Upper lobe of left lung (tissue), 6 donors: ENCODE measurements at regions not wholly inside any gene's neighbourhood (a gene's known extent, or its start where the extent isn't known, plus 50 kb on each side); places are given as distances from the start of the nearest gene placed in this dataset.

ENCODE experiments used
- ATAC-seq, 2 donors: fragments of 200-7000 bp; cut with Tn5 transposase; one replicate each; pipeline ENCODE4 v1.9.1; 2022; ENCODE audit warnings: mild to moderate bottlenecking in 2 of 2, moderate library complexity in 2 of 2; ENCODE audit not compliant: low FRiP score in 2 of 2
- DNase-seq, 2 donors: peaks; one replicate each; pipeline ENCODE4 v3.0.0-alpha.2; 2019 to 2020
- H3K27ac ChIP-seq, 4 donors: fragments of 200-600 bp; sonication (generic); one replicate each; pipeline ENCODE4 v1.5.1; 2016 to 2019
- H3K27me3 ChIP-seq, 4 donors: fragments of 200-600 bp; sonication (generic); one replicate each; pipeline ENCODE4 v1.5.1; 2017 to 2019
- H3K36me3 ChIP-seq, 4 donors: fragments of 200-600 bp; sonication (generic); one replicate each; pipeline ENCODE4 v1.5.1; 2016 to 2019
- H3K4me1 ChIP-seq, 4 donors: fragments of 200-600 bp; sonication (generic); one replicate each; pipeline ENCODE4 v1.5.1; 2018 to 2019
- H3K4me3 ChIP-seq, 4 donors: fragments of 200-600 bp; sonication (generic); one replicate each; pipeline ENCODE4 v1.5.1; 2017 to 2019; ENCODE audit warnings: mild to moderate bottlenecking in 2 of 4, moderate library complexity in 1 of 4
- H3K9me3 ChIP-seq, 4 donors: fragments of 200-600 bp; sonication (generic); one replicate each; pipeline ENCODE4 v1.5.1; 2018 to 2019
- CTCF ChIP-seq, 6 experiments: fragments of 450-650 bp in 4 of 6; fragments of 200-600 bp in 2 of 6; sonication (generic) in 2 of 6; IDR thresholded peaks; one replicate each; pipeline ENCODE4 v1.5.1; 2016 to 2019; ENCODE audit warnings: antibody characterized with exemption in 6 of 6
- EP300 ChIP-seq, 4 donors: sonication (generic); formaldehyde crosslinking; IDR thresholded peaks; one replicate each; pipeline ENCODE4 v1.5.1; 2017; ENCODE audit warnings: antibody characterized with exemption in 4 of 4, control low read depth in 2 of 4
- POLR2A ChIP-seq, 4 donors: fragments of 450-650 bp; IDR thresholded peaks; one replicate each; pipeline ENCODE4 v1.5.1; 2016 to 2017; ENCODE audit warnings: antibody characterized with exemption in 4 of 4, mild to moderate bottlenecking in 2 of 4
- POLR2AphosphoS5 ChIP-seq, 2 donors: sonication (generic); formaldehyde crosslinking; IDR thresholded peaks; one replicate each; pipeline ENCODE4 v1.5.1; 2017; ENCODE audit warnings: antibody characterized with exemption in 2 of 2
- WGBS, 2 donors: methylation state at CpG; one replicate each; pipeline ENCODE4 v1.1.5; 2017 to 2018; 5-methylcytosine and 5-hydroxymethylcytosine counted together
- donor health status: DM: no; HTN: no; CAD: no; lungs with moderate emphysema.
- donor health status: DM: no; HTN: yes; CAD: no; lungs with severe emphysema.

- 72 to 87% methylated on average over 8 of the region's 8 CpGs for WGBS, 2 donors
- ATAC-seq (no peak), DNase-seq (peak in 1 of 2 donors; percentile 5)
- Histone ChIP-seq H3K4me1 (no peaks in the 10 kb centered on the region), H3K27ac (no peak overlapping the region), H3K4me3 (no peak overlapping the region), H3K27me3 (no peaks in the 10 kb centered on the region), H3K9me3 (no peaks in the 10 kb centered on the region), H3K36me3 (no peaks in the 10 kb centered on the region)
- no peak for TF ChIP-seq POLR2A (IDR thresholded peaks at IDR 0.05)
- no peak for TF ChIP-seq POLR2AphosphoS5 (IDR thresholded peaks at IDR 0.05)
Observed at GRCh38 chr17:73701701-73702100, 57.5 kb upstream of the SDK2 start.

GRCh38 chr17:73703192-73703591, 58.9 kb upstream of the SDK2 start:
- Histone ChIP-seq H3K4me3 (no peak overlapping the region), H3K9me3 (peaks cover 0 to 3% (median 0%) of the 10 kb centered on the region in 4 donors), H3K27ac (no peak overlapping the region), H3K4me1 (no peaks in the 10 kb centered on the region), H3K36me3 (no peaks in the 10 kb centered on the region), H3K27me3 (no peaks in the 10 kb centered on the region)
- 77% methylated on average over 5 of the region's 5 CpGs; no CpG with 5 or more reads in 1 of the 2 donors for WGBS, 2 donors
- TF ChIP-seq POLR2A (IDR thresholded peaks at IDR 0.05) = no peak
- no peak for TF ChIP-seq POLR2AphosphoS5 (IDR thresholded peaks at IDR 0.05)
- no peak for TF ChIP-seq CTCF (IDR thresholded peaks at IDR 0.05)
- TF ChIP-seq EP300 (IDR thresholded peaks at IDR 0.05) = no peak
- ATAC-seq (peak in 1 of 2 donors; percentile 54), DNase-seq (peak in 1 of 2 donors; percentile 27)

- H3K27me3 ChIP-seq = no peaks in the 10 kb centered on the region
- no peaks in the 10 kb centered on the region for H3K36me3 ChIP-seq
- peaks cover 0 to 3% (median 0%) of the 10 kb centered on the region in 4 donors for H3K9me3 ChIP-seq
- H3K4me3 ChIP-seq = no peak overlapping the region
- no peaks in the 10 kb centered on the region for H3K4me1 ChIP-seq
- no peak for TF ChIP-seq EP300 (IDR thresholded peaks at IDR 0.05)
- no peak for TF ChIP-seq POLR2A (IDR thresholded peaks at IDR 0.05)
- ATAC-seq (no peak), DNase-seq (no peak)
- no peak overlapping the region for H3K27ac ChIP-seq
- WGBS, 2 donors = 75 to 83% methylated on average over 2 of the region's 2 CpGs
Observed at GRCh38 chr17:73703917-73704316, 59.7 kb upstream of the SDK2 start.

- WGBS, 2 donors = 85 to 90% methylated on average over 7 of the region's 7 CpGs
- DNase-seq (no peak), ATAC-seq (no peak)
- TF ChIP-seq EP300 (IDR thresholded peaks at IDR 0.05) (no peak), POLR2A (IDR thresholded peaks at IDR 0.05) (no peak), CTCF (IDR thresholded peaks at IDR 0.05) (no peak), POLR2AphosphoS5 (IDR thresholded peaks at IDR 0.05) (no peak)
- peaks cover 0 to 6% (median 1%) of the 10 kb centered on the region in 4 donors for H3K4me1 ChIP-seq
- no peak overlapping the region for H3K4me3 ChIP-seq
- no peaks in the 10 kb centered on the region for H3K27me3 ChIP-seq
- no peak overlapping the region for H3K27ac ChIP-seq
- H3K9me3 ChIP-seq = peaks cover 0 to 3% (median 0%) of the 10 kb centered on the region in 4 donors
- H3K36me3 ChIP-seq = no peaks in the 10 kb centered on the region
Observed at GRCh38 chr17:73705594-73705993, 61.3 kb upstream of the SDK2 start.

GRCh38 chr17:73706428-73706827, 62.2 kb upstream of the SDK2 start:
- H3K27ac ChIP-seq = no peak overlapping the region
- no peak for TF ChIP-seq POLR2AphosphoS5 (IDR thresholded peaks at IDR 0.05)
- peaks cover 0 to 6% (median 1%) of the 10 kb centered on the region in 4 donors for H3K4me1 ChIP-seq
- no peaks in the 10 kb centered on the region for H3K27me3 ChIP-seq
- H3K36me3 ChIP-seq = no peaks in the 10 kb centered on the region
- H3K9me3 ChIP-seq = peaks cover 0 to 3% (median 0%) of the 10 kb centered on the region in 4 donors
- WGBS, 2 donors = 85 to 89% methylated on average over 12 of the region's 12 CpGs
- ATAC-seq = no peak
- no peak overlapping the region for H3K4me3 ChIP-seq
- no peak for DNase-seq

- ATAC-seq (no peak), DNase-seq (no peak)
- Histone ChIP-seq H3K4me3 (no peak overlapping the region), H3K4me1 (peaks cover 0 to 6% (median 1%) of the 10 kb centered on the region in 4 donors), H3K27me3 (no peaks in the 10 kb centered on the region), H3K36me3 (no peaks in the 10 kb centered on the region), H3K27ac (no peak overlapping the region), H3K9me3 (peaks cover 0 to 3% (median 0%) of the 10 kb centered on the region in 4 donors)
- TF ChIP-seq POLR2A (IDR thresholded peaks at IDR 0.05) = no peak
- TF ChIP-seq EP300 (IDR thresholded peaks at IDR 0.05) = no peak
- TF ChIP-seq CTCF (IDR thresholded peaks at IDR 0.05) = no peak
- no peak for TF ChIP-seq POLR2AphosphoS5 (IDR thresholded peaks at IDR 0.05)
- 68 to 69% methylated on average over 9 of the region's 9 CpGs for WGBS, 2 donors
Observed at GRCh38 chr17:73706858-73707257, 62.6 kb upstream of the SDK2 start.
